Keratinocyte (primary cell): ENCODE measurements at regions not wholly inside any gene's neighbourhood (a gene's known extent, or its start where the extent isn't known, plus 50 kb on each side); places are given as distances from the start of the nearest gene placed in this dataset.

Experiments used
- DNase-seq: peaks from one replicate; pipeline ENCODE4 v3.0.0-alpha.2; 2011; ENCODE audit warnings: low read depth, missing footprints, low spot score
- FAIRE-seq: peaks from 2 replicates; lab custom pipeline; 2011; peaks lifted over from hg19 to GRCh38; lab: Jason Lieb, UNC
- H2AFZ ChIP-seq: 2 replicates; pipeline ENCODE4 v1.6.0; 2012; ENCODE audit warnings: low read length, control low read depth, inconsistent platforms; ENCODE audit not compliant: control insufficient read depth
- H3K27ac ChIP-seq: 2 replicates; pipeline ENCODE4 v1.5.1; 2011; ENCODE audit warnings: low read length; ENCODE audit not compliant: control insufficient read depth, insufficient read depth
- H3K27me3 ChIP-seq: 3 replicates; pipeline ENCODE4 v1.6.0; 2011; ENCODE audit warnings: low read length; ENCODE audit not compliant: control insufficient read depth, insufficient read depth; ENCODE audit errors: extremely low read depth
- H3K36me3 ChIP-seq, 2 experiments: 2 replicates in 1 of 2; 3 replicates in 1 of 2; pipeline ENCODE4 v1.5.1; 2011; ENCODE audit warnings: low read length in 2 of 2, mild to moderate bottlenecking in 1 of 2; ENCODE audit not compliant: control insufficient read depth in 2 of 2, insufficient read depth in 2 of 2; ENCODE audit errors: extremely low read depth in 1 of 2
- H3K4me1 ChIP-seq: 3 replicates; pipeline ENCODE4 v1.5.1; 2011; ENCODE audit warnings: low read length; ENCODE audit not compliant: control insufficient read depth, insufficient read depth; ENCODE audit errors: extremely low read depth
- H3K4me2 ChIP-seq: 3 replicates; pipeline ENCODE4 v1.6.0; 2011; ENCODE audit warnings: low read depth, low read length; ENCODE audit not compliant: control insufficient read depth, insufficient read depth; ENCODE audit errors: extremely low read depth
- H3K4me3 ChIP-seq, 3 experiments: fragments of 200-600 bp in 1 of 3; sonication (generic) in 1 of 3; 2 replicates in 2 of 3; 3 replicates in 1 of 3; pipeline ENCODE4 v1.5.1; 2011 to 2016; ENCODE audit warnings: low read length in 3 of 3, mild to moderate bottlenecking in 3 of 3, control low read depth in 2 of 3, inconsistent platforms in 1 of 3, low read depth in 1 of 3, mixed read lengths in 1 of 3, mixed run types in 1 of 3, moderate library complexity in 1 of 3; ENCODE audit not compliant: control insufficient read depth in 2 of 3, insufficient read depth in 2 of 3; ENCODE audit errors: extremely low read depth in 1 of 3
- H3K79me2 ChIP-seq: 2 replicates; pipeline ENCODE4 v1.6.0; 2012; ENCODE audit warnings: low read length; ENCODE audit not compliant: control insufficient read depth, insufficient read depth
- H3K9ac ChIP-seq: 3 replicates; pipeline ENCODE4 v1.6.0; 2011; ENCODE audit warnings: low read length; ENCODE audit not compliant: control insufficient read depth, insufficient read depth; ENCODE audit errors: extremely low read depth
- H3K9me1 ChIP-seq: 3 replicates; pipeline ENCODE4 v1.6.0; 2011; ENCODE audit warnings: low read length; ENCODE audit not compliant: control insufficient read depth, insufficient read depth; ENCODE audit errors: extremely low read depth
- H3K9me3 ChIP-seq: 2 replicates; pipeline ENCODE4 v1.5.1; 2012; ENCODE audit warnings: low read depth, low read length; ENCODE audit not compliant: control insufficient read depth
- H4K20me1 ChIP-seq: 3 replicates; pipeline ENCODE4 v1.6.0; 2011; ENCODE audit warnings: low read length; ENCODE audit not compliant: control insufficient read depth, insufficient read depth; ENCODE audit errors: extremely low read depth
- CTCF ChIP-seq, 3 experiments: IDR thresholded peaks in 1 of 3; conservative IDR thresholded peaks in 1 of 3; optimal IDR thresholded peaks in 1 of 3; 2 replicates in 2 of 3; 3 replicates in 1 of 3; pipeline versions ENCODE3 to v1.5.1; 2011; ENCODE audit warnings: low read length in 3 of 3, mild to moderate bottlenecking in 3 of 3, moderate library complexity in 2 of 3, control low read depth in 1 of 3, inconsistent platforms in 1 of 3; ENCODE audit not compliant: insufficient read depth in 2 of 3; ENCODE audit errors: extremely low read depth in 1 of 3
- EZH2 ChIP-seq: IDR thresholded peaks from one replicate; pipeline ENCODE4 v1.6.1; 2012; ENCODE audit warnings: inconsistent platforms, mild to moderate bottlenecking, low read length, moderate library complexity
- dilution Hi-C: fragments of 300-500 bp; cut with MboI; formaldehyde crosslinking; loops from one replicate; pipeline ENCODE4 v1.7.0; 2020; ENCODE audit warnings: low sequenced_read_pairs; ENCODE audit not compliant: extremely low pct_ligation_motif_present

GRCh38 chr22:22322792-22323191 is 78.2 kb downstream of the VPREB1 start:
- TF ChIP-seq EZH2 = no peak
- TF ChIP-seq CTCF (optimal IDR thresholded peaks at IDR 0.05 in 1 of 3, IDR thresholded peaks at IDR 0.05 in 1 of 3, conservative IDR thresholded peaks at IDR 0.05 in 1 of 3; ENCODE audit: extremely low read depth in 1 of 3, insufficient read depth in 2 of 3, low read length in 3 of 3) = no peak
- Histone ChIP-seq H2AFZ (no peak overlapping the region), H3K4me3 (no peak overlapping the region), H3K4me2 (no peak overlapping the region), H3K4me1 (no peaks in the 10 kb centered on the region), H3K27me3 (no peaks in the 10 kb centered on the region), H4K20me1 (no peaks in the 10 kb centered on the region), H3K9me3 (no peaks in the 10 kb centered on the region), H3K36me3 (peaks cover 12 to 22% of the 10 kb centered on the region in 2 experiments), H3K79me2 (no peaks in the 10 kb centered on the region), H3K9me1 (no peaks in the 10 kb centered on the region), H3K27ac (no peak overlapping the region), H3K9ac (no peak overlapping the region)
- FAIRE-seq (no peak), DNase-seq (no peak)
- dilution Hi-C loops = no loop called here

GRCh38 chr22:22327723-22328122 is 83.1 kb downstream of the VPREB1 start:
- H3K9me3 ChIP-seq = no peaks in the 10 kb centered on the region
- H3K79me2 ChIP-seq = no peaks in the 10 kb centered on the region
- H4K20me1 ChIP-seq = no peaks in the 10 kb centered on the region
- H3K4me3 ChIP-seq = no peak overlapping the region
- no peak overlapping the region for H2AFZ ChIP-seq
- H3K27ac ChIP-seq = no peak overlapping the region
- DNase-seq = no peak
- H3K4me1 ChIP-seq = no peaks in the 10 kb centered on the region
- H3K9ac ChIP-seq = no peak overlapping the region
- H3K9me1 ChIP-seq = no peaks in the 10 kb centered on the region
- no peak for FAIRE-seq
- TF ChIP-seq EZH2 = no peak
- TF ChIP-seq CTCF (optimal IDR thresholded peaks at IDR 0.05 in 1 of 3, IDR thresholded peaks at IDR 0.05 in 1 of 3, conservative IDR thresholded peaks at IDR 0.05 in 1 of 3; ENCODE audit: extremely low read depth in 1 of 3, insufficient read depth in 2 of 3, low read length in 3 of 3) = no peak
- H3K4me2 ChIP-seq = no peak overlapping the region
- H3K36me3 ChIP-seq = peaks cover 3% of the 10 kb centered on the region in 2 experiments
- dilution Hi-C loops = no loop called here
- no peaks in the 10 kb centered on the region for H3K27me3 ChIP-seq
